ENCODE measurements at regions not wholly inside any gene's neighbourhood (a gene's known extent, or its start where the extent isn't known, plus 50 kb on each side); places are given as distances from the start of the nearest gene placed in this dataset.
"Not testable (repeated sequence)": the region's sequence is repeated elsewhere in the genome, so short reads cannot be mapped to it uniquely, and the experiment has no call there.

GRCh38 chr16:22661161-22661647, 150.5 kb downstream of the NPIPB5 start:
- no peaks in the 10 kb centered on the region for H3K36me3 Mint-ChIP-seq (ENCODE audit: unreplicated experiment)
- DNase-seq (ENCODE audit: extremely low spot score, unreplicated experiment) = peak; percentile 77
- no peaks in the 10 kb centered on the region for H3K27me3 Mint-ChIP-seq (ENCODE audit: unreplicated experiment)
- H3K27ac Mint-ChIP-seq (ENCODE audit: unreplicated experiment) = no peak overlapping the region
- no peaks in the 10 kb centered on the region for H3K9me3 Mint-ChIP-seq (ENCODE audit: unreplicated experiment)
- H3K4me3 Mint-ChIP-seq (ENCODE audit: unreplicated experiment) = no peak overlapping the region
- no peak for TF ChIP-seq CTCF (IDR thresholded peaks at IDR 0.05)
- H3K4me1 Mint-ChIP-seq (ENCODE audit: unreplicated experiment) = no peaks in the 10 kb centered on the region

GRCh38 chr16:22662958-22663357, 151.0 kb upstream of the HS3ST2 start:
- not testable (repeated sequence) for H3K27ac Mint-ChIP-seq (ENCODE audit: unreplicated experiment); H3K36me3 Mint-ChIP-seq (ENCODE audit: unreplicated experiment); H3K27me3 Mint-ChIP-seq (ENCODE audit: unreplicated experiment); DNase-seq (ENCODE audit: extremely low spot score, unreplicated experiment); H3K4me3 Mint-ChIP-seq (ENCODE audit: unreplicated experiment); H3K4me1 Mint-ChIP-seq (ENCODE audit: unreplicated experiment); H3K9me3 Mint-ChIP-seq (ENCODE audit: unreplicated experiment)

- Mint-ChIP-seq H3K9me3 (ENCODE audit: unreplicated experiment) (no peaks in the 10 kb centered on the region), H3K36me3 (ENCODE audit: unreplicated experiment) (no peaks in the 10 kb centered on the region), H3K4me1 (ENCODE audit: unreplicated experiment) (no peaks in the 10 kb centered on the region), H3K4me3 (ENCODE audit: unreplicated experiment) (no peak overlapping the region), H3K27ac (ENCODE audit: unreplicated experiment) (no peak overlapping the region), H3K27me3 (ENCODE audit: unreplicated experiment) (no peaks in the 10 kb centered on the region)
- DNase-seq (ENCODE audit: extremely low spot score, unreplicated experiment) = peak; percentile 80
- TF ChIP-seq CTCF (IDR thresholded peaks at IDR 0.05) = no peak
Measured at GRCh38 chr16:22663389-22664064, 150.4 kb upstream of the HS3ST2 start.

GRCh38 chr16:22664132-22664531, 149.8 kb upstream of the HS3ST2 start:
- Mint-ChIP-seq H3K27me3 (ENCODE audit: unreplicated experiment) (no peaks in the 10 kb centered on the region), H3K4me3 (ENCODE audit: unreplicated experiment) (no peak overlapping the region), H3K4me1 (ENCODE audit: unreplicated experiment) (no peaks in the 10 kb centered on the region), H3K27ac (ENCODE audit: unreplicated experiment) (no peak overlapping the region), H3K36me3 (ENCODE audit: unreplicated experiment) (no peaks in the 10 kb centered on the region), H3K9me3 (ENCODE audit: unreplicated experiment) (no peaks in the 10 kb centered on the region)
- no peak for TF ChIP-seq CTCF (IDR thresholded peaks at IDR 0.05)
- DNase-seq (ENCODE audit: extremely low spot score, unreplicated experiment) = peak; percentile 80

- Mint-ChIP-seq H3K9me3 (ENCODE audit: unreplicated experiment) (no peaks in the 10 kb centered on the region), H3K27ac (ENCODE audit: unreplicated experiment) (no peak overlapping the region), H3K4me1 (ENCODE audit: unreplicated experiment) (no peaks in the 10 kb centered on the region), H3K4me3 (ENCODE audit: unreplicated experiment) (no peak overlapping the region), H3K27me3 (ENCODE audit: unreplicated experiment) (no peaks in the 10 kb centered on the region), H3K36me3 (ENCODE audit: unreplicated experiment) (no peaks in the 10 kb centered on the region)
- DNase-seq (ENCODE audit: extremely low spot score, unreplicated experiment) = peak; percentile 80
- TF ChIP-seq CTCF (IDR thresholded peaks at IDR 0.05) = no peak
Measured at GRCh38 chr16:22664561-22664997, 149.4 kb upstream of the HS3ST2 start.

Data from osteocyte (in vitro differentiated cells).